K562 (cell line): ENCODE measurements at regions not wholly inside any gene's neighbourhood (a gene's known extent, or its start where the extent isn't known, plus 50 kb on each side); places are given as distances from the start of the nearest gene placed in this dataset.
"Not testable (repeated sequence)": the region's sequence is repeated elsewhere in the genome, so short reads cannot be mapped to it uniquely, and the experiment has no call there.

Source experiments
- ATAC-seq: fragments of 200-7000 bp; cut with Tn5 transposase; 3 replicates; pipeline ENCODE4 v1.9.1; 2020; ENCODE audit warnings: moderate library complexity
- BruUV-seq: library from RNA; stranded (reverse); fragments of 400-500 nt; replicated peaks from 2 replicates; lab custom pipeline; 2021; lab: Mats Ljungman, UMichigan
- CTCF ChIA-PET: fragments of 300-600 bp; formaldehyde crosslinking; extraction: SDS; loops from one replicate; lab custom pipeline; 2021; ENCODE audit warnings: low intra/inter-chr PET ratio; lab: Yijun Ruan, JAX
- POLR2A ChIA-PET: fragments of 300-600, 350-650 bp; sonication (Branson Sonifier 250); formaldehyde crosslinking; extraction: SDS; loops from one replicate; lab custom pipeline; 2021; ENCODE audit warnings: antibody characterized with exemption, inconsistent platforms; lab: Yijun Ruan, JAX
- DNase-seq, 4 experiments: peaks; one replicate each; pipeline versions ENCODE4 v3.0.0 to v3.0.0-alpha.2; 2011 to 2018; ENCODE audit warnings: low spot score in 3 of 4, mixed read lengths in 3 of 4; ENCODE audit errors: extremely low read depth in 1 of 4
- FAIRE-seq: peaks from 2 replicates; lab custom pipeline; 2011; peaks lifted over from hg19 to GRCh38; lab: Jason Lieb, UNC
- H2AFZ ChIP-seq: 2 replicates; pipeline ENCODE4 v1.6.0; 2011; ENCODE audit warnings: low read depth, low read length, control low read depth, inconsistent platforms
- H3K27ac ChIP-seq: fragments of 200-600 bp; 3 replicates; pipeline ENCODE4 v1.8.0; 2011; ENCODE audit warnings: low read depth, mild to moderate bottlenecking, control low read depth, inconsistent platforms, low read length, moderate library complexity, mixed read lengths; ENCODE audit errors: extremely low read depth
- H3K27me3 ChIP-seq, 2 experiments: fragments of 300-600 bp in 1 of 2; 2 replicates in 1 of 2; 3 replicates in 1 of 2; pipeline versions ENCODE4 v1.6.0 to v1.8.0; 2011; ENCODE audit warnings: inconsistent platforms in 2 of 2, low read length in 2 of 2, mild to moderate bottlenecking in 1 of 2, mixed read lengths in 1 of 2, moderate library complexity in 1 of 2; ENCODE audit not compliant: control insufficient read depth in 2 of 2, insufficient read depth in 2 of 2
- H3K36me3 ChIP-seq: fragments of 300-600 bp; 3 replicates; pipeline ENCODE4 v1.8.0; 2011; ENCODE audit warnings: mild to moderate bottlenecking, low read length, inconsistent platforms; ENCODE audit not compliant: control insufficient read depth, insufficient read depth
- H3K4me1 ChIP-seq, 2 experiments: fragments of 200-600 bp in 1 of 2; replicated peaks in 1 of 2; 2 replicates in 1 of 2; 3 replicates in 1 of 2; pipeline versions ENCODE4 v1.5.1 to v1.8.0; 2011; ENCODE audit warnings: inconsistent platforms in 2 of 2, low read length in 2 of 2, mild to moderate bottlenecking in 1 of 2, mixed read lengths in 1 of 2, moderate library complexity in 1 of 2; ENCODE audit not compliant: control insufficient read depth in 2 of 2, insufficient read depth in 2 of 2
- H3K4me2 ChIP-seq: 2 replicates; pipeline ENCODE4 v1.6.1; 2011; ENCODE audit warnings: low read length, control low read depth, inconsistent platforms, mixed read lengths; ENCODE audit not compliant: insufficient read depth
- H3K4me3 ChIP-seq: fragments of 200-600 bp; sonication (generic), shearing (Covaris generic); 2 replicates; pipeline ENCODE4 v1.5.1; 2016; ENCODE audit warnings: control low read depth, inconsistent platforms
- H3K79me2 ChIP-seq: fragments of 200-600 bp; 3 replicates; pipeline ENCODE4 v1.8.0; 2011; ENCODE audit warnings: low read length, inconsistent platforms; ENCODE audit not compliant: control insufficient read depth, insufficient read depth
- H3K9ac ChIP-seq, 2 experiments: 2 replicates each; pipeline versions ENCODE4 v1.6.0 to v1.6.1; 2011; ENCODE audit warnings: low read depth in 2 of 2, low read length in 2 of 2, control low read depth in 1 of 2, inconsistent platforms in 1 of 2, mild to moderate bottlenecking in 1 of 2, mixed read lengths in 1 of 2; ENCODE audit not compliant: insufficient read depth in 1 of 2
- H3K9me1 ChIP-seq: one replicate; pipeline ENCODE4 v1.6.0; 2011; ENCODE audit warnings: inconsistent platforms, mild to moderate bottlenecking, low read length, moderate library complexity; ENCODE audit not compliant: control insufficient read depth, insufficient read depth
- H3K9me3 ChIP-seq: replicated peaks from 2 replicates; pipeline ENCODE4 v1.5.1; 2011; ENCODE audit warnings: low read depth, low read length, inconsistent platforms; ENCODE audit not compliant: control insufficient read depth, insufficient read depth
- H4K20me1 ChIP-seq: replicated peaks from 2 replicates; pipeline ENCODE4 v1.6.1; 2011; ENCODE audit warnings: low read length, inconsistent platforms, mixed read lengths; ENCODE audit not compliant: control insufficient read depth, insufficient read depth
- WGBS: fragments of 100-300 bp; shearing (Covaris generic); methylation state at CpG from one replicate; pipeline ENCODE4 v1.1.6; 2016; ENCODE audit warnings: low coverage, mixed read lengths; ENCODE audit not compliant: insufficient coverage; ENCODE audit errors: missing lambda C conversion rate; 5-methylcytosine and 5-hydroxymethylcytosine counted together
- in situ Hi-C: fragments of 300-500 bp; cut with MboI; formaldehyde crosslinking; loops from 4 replicates; pipeline ENCODE4 v1.15.0; 2018; ENCODE audit warnings: inconsistent platforms, mixed read lengths
- intact Hi-C: fragments of 100-400 bp; cut with micrococcal nuclease; formaldehyde crosslinking; loops from 2 replicates; pipeline ENCODE4 v1.14.2; 2022

DNA sequence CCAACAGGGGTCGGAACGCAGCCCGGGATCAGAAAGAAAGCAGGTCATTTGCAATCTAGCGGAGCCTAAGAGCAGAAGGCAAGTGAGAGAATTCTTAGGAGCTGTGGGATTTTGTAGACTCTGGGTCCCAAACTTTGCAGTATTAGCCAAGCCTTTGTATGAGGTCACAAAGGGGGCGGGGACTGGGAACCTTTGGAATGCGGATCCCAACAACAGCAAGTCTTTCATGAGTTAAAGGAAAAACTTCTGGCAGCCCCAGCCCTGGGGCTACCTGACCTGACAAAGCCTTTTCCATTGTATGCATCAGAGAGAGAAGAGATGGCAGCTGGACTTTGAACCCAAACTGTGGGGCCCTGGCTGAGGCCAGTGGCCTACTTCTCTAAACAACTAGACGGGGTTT, 73.3 kb downstream of the DAPL1 start:
- POLR2A ChIA-PET, H3K9me1 ChIP-seq, H3K9me3 ChIP-seq, H3K79me2 ChIP-seq, in situ Hi-C loops, CTCF ChIA-PET, H3K36me3 ChIP-seq, H4K20me1 ChIP-seq, H3K4me1 ChIP-seq, H3K9ac ChIP-seq, H3K4me2 ChIP-seq, H3K4me3 ChIP-seq, BruUV-seq, FAIRE-seq, ATAC-seq, DNase-seq, H2AFZ ChIP-seq, intact Hi-C loops, H3K27ac ChIP-seq: not testable (repeated sequence)
- H3K27me3 ChIP-seq: peaks cover 3 to 19% of the 10 kb centered on the region in 2 experiments; a peak in 3 of 5 replicates
- 1% methylated on average over 6 of the region's 7 CpGs for WGBS

- H3K4me3 ChIP-seq, H4K20me1 ChIP-seq, H3K9ac ChIP-seq, H3K9me3 ChIP-seq, DNase-seq, H2AFZ ChIP-seq, H3K27ac ChIP-seq, in situ Hi-C loops, H3K36me3 ChIP-seq, FAIRE-seq, H3K4me2 ChIP-seq, CTCF ChIA-PET, H3K79me2 ChIP-seq, intact Hi-C loops, ATAC-seq, H3K4me1 ChIP-seq, BruUV-seq, H3K9me1 ChIP-seq: not testable (repeated sequence)
- POLR2A ChIA-PET: interaction anchor here (0.7 kb wide), 1 partner anchor 764 kb away, joined by 3 read pairs; no protein-coding TSS in a partner anchor
- peaks cover 3 to 19% of the 10 kb centered on the region in 2 experiments; a peak in 3 of 5 replicates for H3K27me3 ChIP-seq
- 0% methylated on average over 3 of the region's 6 CpGs for WGBS
Observed at GRCh38 chr2:158869122-158869521, 74.0 kb downstream of the DAPL1 start.

- WGBS: 3% methylated on average over 9 of the region's 11 CpGs
- BruUV-seq: not testable (repeated sequence)
Observed at GRCh38 chr2:158869609-158870008, 74.5 kb downstream of the DAPL1 start.

More at GRCh38 chr2:158869609-158870008, 74.5 kb downstream of the DAPL1 start:
- H4K20me1 ChIP-seq, H3K9me3 ChIP-seq, intact Hi-C loops, H3K4me2 ChIP-seq, H3K79me2 ChIP-seq, FAIRE-seq, H3K9me1 ChIP-seq, H3K27ac ChIP-seq, H3K9ac ChIP-seq, CTCF ChIA-PET, ATAC-seq, H2AFZ ChIP-seq, in situ Hi-C loops, H3K36me3 ChIP-seq, H3K4me1 ChIP-seq, DNase-seq, H3K4me3 ChIP-seq: not testable (repeated sequence)
- peaks cover 3 to 22% of the 10 kb centered on the region in 2 experiments; a peak in 3 of 5 replicates for H3K27me3 ChIP-seq
- POLR2A ChIA-PET: interaction anchor here (0.7 kb wide), 1 partner anchor 765 kb away, joined by 3 read pairs; no protein-coding TSS in a partner anchor
